ENCODE measurements at regions not wholly inside any gene's neighbourhood (a gene's known extent, or its start where the extent isn't known, plus 50 kb on each side); places are given as distances from the start of the nearest gene placed in this dataset.

GRCh38 chr11:131253656-131254151 lies 116.7 kb upstream of the NTM start:
- Histone ChIP-seq H3K9me3 (ENCODE audit: low read depth) (no peaks in the 10 kb centered on the region), H3K36me3 (replicated peaks; ENCODE audit: insufficient read depth, low read depth) (no peaks in the 10 kb centered on the region), H3K79me2 (no peaks in the 10 kb centered on the region), H3K27ac (no peak overlapping the region), H3K27me3 (peaks cover 32% of the 10 kb centered on the region), H3K4me1 (ENCODE audit: insufficient read depth) (peaks cover 8% of the 10 kb centered on the region), H3K4me2 (peak overlapping the region; percentile 62), H2AFZ (no peak overlapping the region), H4K20me1 (ENCODE audit: insufficient read depth, poor library complexity, severe bottlenecking) (no peaks in the 10 kb centered on the region), H3K9me2 (replicated peaks; ENCODE audit: insufficient read depth) (no peaks in the 10 kb centered on the region), H3K4me3 (no peak overlapping the region)
- TF ChIP-seq EZH2 (IDR thresholded peaks at IDR 0.05; ENCODE audit: borderline replicate concordance) (no peak), EZH2phosphoT487 (IDR thresholded peaks at IDR 0.05; ENCODE audit: low read depth, severe bottlenecking, unreplicated experiment) (no peak)
- TF ChIP-seq, protein P1, sequence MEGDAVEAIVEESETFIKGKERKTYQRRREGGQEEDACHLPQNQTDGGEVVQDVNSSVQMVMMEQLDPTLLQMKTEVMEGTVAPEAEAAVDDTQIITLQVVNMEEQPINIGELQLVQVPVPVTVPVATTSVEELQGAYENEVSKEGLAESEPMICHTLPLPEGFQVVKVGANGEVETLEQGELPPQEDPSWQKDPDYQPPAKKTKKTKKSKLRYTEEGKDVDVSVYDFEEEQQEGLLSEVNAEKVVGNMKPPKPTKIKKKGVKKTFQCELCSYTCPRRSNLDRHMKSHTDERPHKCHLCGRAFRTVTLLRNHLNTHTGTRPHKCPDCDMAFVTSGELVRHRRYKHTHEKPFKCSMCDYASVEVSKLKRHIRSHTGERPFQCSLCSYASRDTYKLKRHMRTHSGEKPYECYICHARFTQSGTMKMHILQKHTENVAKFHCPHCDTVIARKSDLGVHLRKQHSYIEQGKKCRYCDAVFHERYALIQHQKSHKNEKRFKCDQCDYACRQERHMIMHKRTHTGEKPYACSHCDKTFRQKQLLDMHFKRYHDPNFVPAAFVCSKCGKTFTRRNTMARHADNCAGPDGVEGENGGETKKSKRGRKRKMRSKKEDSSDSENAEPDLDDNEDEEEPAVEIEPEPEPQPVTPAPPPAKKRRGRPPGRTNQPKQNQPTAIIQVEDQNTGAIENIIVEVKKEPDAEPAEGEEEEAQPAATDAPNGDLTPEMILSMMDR (IDR thresholded peaks at IDR 0.05; ENCODE audit: poor library complexity), result no peak
- peak; percentile 23 for DNase-seq (ENCODE audit: low spot score)
- 6% methylated on average over 9 of the region's 9 CpGs for WGBS (ENCODE audit: low lambda C conversion rate, missing lambda C conversion rate)

DNA sequence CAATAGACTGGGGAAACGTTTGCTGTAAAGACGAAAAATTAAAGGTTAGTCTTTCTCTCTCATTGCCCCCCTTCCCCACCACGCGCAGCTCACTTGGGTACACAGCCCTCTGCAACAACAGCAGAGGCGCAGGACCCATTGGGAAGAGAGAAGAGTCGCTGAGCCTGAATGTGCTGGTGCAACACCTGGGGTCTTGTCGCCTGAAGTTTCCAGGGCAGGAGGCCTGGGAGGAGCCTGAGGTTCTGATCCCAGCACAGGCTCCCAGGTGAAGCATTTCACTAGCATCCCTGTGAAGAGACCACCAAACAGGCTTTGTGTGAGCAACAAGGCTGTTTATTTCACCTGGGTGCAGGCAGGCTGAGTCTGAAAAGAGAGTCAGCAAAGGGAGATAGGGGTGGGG lies 116.2 kb upstream of the NTM start:
- no peaks in the 10 kb centered on the region for H4K20me1 ChIP-seq (ENCODE audit: insufficient read depth, poor library complexity, severe bottlenecking)
- H3K27ac ChIP-seq, result no peak overlapping the region
- H3K9me2 ChIP-seq (replicated peaks; ENCODE audit: insufficient read depth), result no peaks in the 10 kb centered on the region
- no peaks in the 10 kb centered on the region for H3K79me2 ChIP-seq
- H3K4me2 ChIP-seq, result no peak overlapping the region
- H3K27me3 ChIP-seq, result peaks cover 26% of the 10 kb centered on the region
- WGBS (ENCODE audit: low lambda C conversion rate, missing lambda C conversion rate), result 37% methylated on average over 7 of the region's 7 CpGs
- peaks cover 8% of the 10 kb centered on the region for H3K4me1 ChIP-seq (ENCODE audit: insufficient read depth)
- no peaks in the 10 kb centered on the region for H3K9me3 ChIP-seq (ENCODE audit: low read depth)
- no peaks in the 10 kb centered on the region for H3K36me3 ChIP-seq (replicated peaks; ENCODE audit: insufficient read depth, low read depth)
- H2AFZ ChIP-seq, result no peak overlapping the region
- H3K4me3 ChIP-seq, result no peak overlapping the region
- TF ChIP-seq EZH2phosphoT487 (IDR thresholded peaks at IDR 0.05; ENCODE audit: low read depth, severe bottlenecking, unreplicated experiment) (no peak), EZH2 (IDR thresholded peaks at IDR 0.05; ENCODE audit: borderline replicate concordance) (no peak)
- no peak for DNase-seq (ENCODE audit: low spot score)

GRCh38 chr11:131274233-131274632 lies 96.2 kb upstream of the NTM start:
- no peaks in the 10 kb centered on the region for H3K9me2 ChIP-seq (replicated peaks; ENCODE audit: insufficient read depth)
- TF ChIP-seq, protein P1 (IDR thresholded peaks at IDR 0.05; ENCODE audit: poor library complexity), result no peak
- TF ChIP-seq EZH2phosphoT487 (IDR thresholded peaks at IDR 0.05; ENCODE audit: low read depth, severe bottlenecking, unreplicated experiment) (no peak), EZH2 (IDR thresholded peaks at IDR 0.05; ENCODE audit: borderline replicate concordance) (no peak)
- no peaks in the 10 kb centered on the region for H4K20me1 ChIP-seq (ENCODE audit: insufficient read depth, poor library complexity, severe bottlenecking)
- no peaks in the 10 kb centered on the region for H3K36me3 ChIP-seq (replicated peaks; ENCODE audit: insufficient read depth, low read depth)
- H3K27ac ChIP-seq, result no peak overlapping the region
- H3K4me3 ChIP-seq, result no peak overlapping the region
- H2AFZ ChIP-seq, result no peak overlapping the region
- H3K79me2 ChIP-seq, result no peaks in the 10 kb centered on the region
- WGBS (ENCODE audit: low lambda C conversion rate, missing lambda C conversion rate), result 59% methylated on average over 5 of the region's 5 CpGs
- DNase-seq (ENCODE audit: low spot score), result no peak
- H3K4me1 ChIP-seq (ENCODE audit: insufficient read depth), result no peaks in the 10 kb centered on the region
- H3K27me3 ChIP-seq, result no peaks in the 10 kb centered on the region
- no peaks in the 10 kb centered on the region for H3K9me3 ChIP-seq (ENCODE audit: low read depth)
- H3K4me2 ChIP-seq, result no peak overlapping the region

DNA sequence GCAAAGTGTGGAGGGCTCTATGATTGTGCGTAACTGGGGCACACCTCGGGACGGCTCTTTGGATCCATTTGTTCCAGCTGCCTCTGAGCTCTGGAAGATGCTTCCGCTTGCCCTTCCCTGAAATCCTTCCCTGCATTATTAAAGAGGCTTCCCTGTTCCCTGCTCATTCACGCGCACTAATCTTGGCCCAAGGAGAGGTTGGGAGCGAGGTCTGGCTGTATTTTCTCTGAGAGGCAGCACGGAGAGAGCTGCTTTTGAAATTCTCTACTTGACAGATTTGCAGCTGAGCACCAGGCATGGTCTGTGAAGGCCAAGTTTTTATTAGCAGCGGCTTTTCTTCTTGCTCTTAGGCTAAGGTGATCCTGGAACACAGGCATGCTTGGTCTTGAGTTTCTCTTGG lies 94.8 kb upstream of the NTM start:
- H3K4me2 ChIP-seq, result no peak overlapping the region
- H3K4me3 ChIP-seq, result no peak overlapping the region
- no peak for TF ChIP-seq EZH2 (IDR thresholded peaks at IDR 0.05; ENCODE audit: borderline replicate concordance)
- TF ChIP-seq, protein P1 (IDR thresholded peaks at IDR 0.05; ENCODE audit: poor library complexity), result no peak
- TF ChIP-seq EZH2phosphoT487 (IDR thresholded peaks at IDR 0.05; ENCODE audit: low read depth, severe bottlenecking, unreplicated experiment), result no peak
- no peaks in the 10 kb centered on the region for H3K79me2 ChIP-seq
- H2AFZ ChIP-seq, result no peak overlapping the region
- no peaks in the 10 kb centered on the region for H3K36me3 ChIP-seq (replicated peaks; ENCODE audit: insufficient read depth, low read depth)
- WGBS (ENCODE audit: low lambda C conversion rate, missing lambda C conversion rate), result 83% methylated on average over 9 of the region's 9 CpGs
- H4K20me1 ChIP-seq (ENCODE audit: insufficient read depth, poor library complexity, severe bottlenecking), result no peaks in the 10 kb centered on the region
- no peak overlapping the region for H3K27ac ChIP-seq
- no peaks in the 10 kb centered on the region for H3K9me2 ChIP-seq (replicated peaks; ENCODE audit: insufficient read depth)
- H3K27me3 ChIP-seq, result no peaks in the 10 kb centered on the region
- H3K4me1 ChIP-seq (ENCODE audit: insufficient read depth), result no peaks in the 10 kb centered on the region
- H3K9me3 ChIP-seq (ENCODE audit: low read depth), result no peaks in the 10 kb centered on the region
- no peak for DNase-seq (ENCODE audit: low spot score)

Measured in hepatocyte (in vitro differentiated cells).